ENCODE measurements at regions not wholly inside any gene's neighbourhood (a gene's known extent, or its start where the extent isn't known, plus 50 kb on each side); places are given as distances from the start of the nearest gene placed in this dataset.

- Histone ChIP-seq H3K27ac (ENCODE audit: low read depth, low read length) (no peak overlapping the region), H3K4me1 (ENCODE audit: insufficient read depth, low read length) (no peaks in the 10 kb centered on the region), H3K36me3 (ENCODE audit: insufficient read depth, low read length) (no peaks in the 10 kb centered on the region), H3K9me3 (ENCODE audit: control insufficient read depth in 1 of 2, low read length in 2 of 2) (no peaks in the 10 kb centered on the region), H3K27me3 (ENCODE audit: insufficient read depth, low read length) (no peaks in the 10 kb centered on the region), H3K4me3 (ENCODE audit: low read length in 2 of 2) (no peak overlapping the region)
- intact Hi-C loops (cut with micrococcal nuclease), result no loop called here
- no peak overlapping the region for H3K27ac Mint-ChIP-seq
- H3K4me3 Mint-ChIP-seq, result no peak overlapping the region
- ChIA-PET CTCF (ENCODE audit: partially characterized antibody) (no interaction called here), POLR2A (ENCODE audit: partially characterized antibody) (no interaction called here)
- no peaks in the 10 kb centered on the region for H3K27me3 Mint-ChIP-seq
- no peak for DNase-seq
- H3K4me1 Mint-ChIP-seq, result no peaks in the 10 kb centered on the region
- H3K9me3 Mint-ChIP-seq, result no peaks in the 10 kb centered on the region
- H3K36me3 Mint-ChIP-seq, result no peaks in the 10 kb centered on the region
These were observed 101.0 kb upstream of the TNS3 start for GRCh38 chr7:47682874-47683273.

- Mint-ChIP-seq H3K4me1 (no peaks in the 10 kb centered on the region), H3K36me3 (no peaks in the 10 kb centered on the region), H3K27me3 (no peaks in the 10 kb centered on the region), H3K4me3 (no peak overlapping the region), H3K9me3 (peaks cover 0 to 3% (median 0%) of the 10 kb centered on the region in 8 donors), H3K27ac (no peak overlapping the region)
- intact Hi-C loops (cut with micrococcal nuclease), result no loop called here
- Histone ChIP-seq H3K27ac (ENCODE audit: low read depth, low read length) (no peak overlapping the region), H3K4me3 (ENCODE audit: low read length in 2 of 2) (no peak overlapping the region), H3K27me3 (ENCODE audit: insufficient read depth, low read length) (no peaks in the 10 kb centered on the region), H3K9me3 (ENCODE audit: control insufficient read depth in 1 of 2, low read length in 2 of 2) (no peaks in the 10 kb centered on the region), H3K4me1 (ENCODE audit: insufficient read depth, low read length) (no peaks in the 10 kb centered on the region), H3K36me3 (ENCODE audit: insufficient read depth, low read length) (no peaks in the 10 kb centered on the region)
- no peak for DNase-seq
- CTCF ChIA-PET (ENCODE audit: partially characterized antibody), result no interaction called here
- POLR2A ChIA-PET (ENCODE audit: partially characterized antibody), result no interaction called here
These were observed 99.4 kb upstream of the TNS3 start for GRCh38 chr7:47681249-47681810.

DNA sequence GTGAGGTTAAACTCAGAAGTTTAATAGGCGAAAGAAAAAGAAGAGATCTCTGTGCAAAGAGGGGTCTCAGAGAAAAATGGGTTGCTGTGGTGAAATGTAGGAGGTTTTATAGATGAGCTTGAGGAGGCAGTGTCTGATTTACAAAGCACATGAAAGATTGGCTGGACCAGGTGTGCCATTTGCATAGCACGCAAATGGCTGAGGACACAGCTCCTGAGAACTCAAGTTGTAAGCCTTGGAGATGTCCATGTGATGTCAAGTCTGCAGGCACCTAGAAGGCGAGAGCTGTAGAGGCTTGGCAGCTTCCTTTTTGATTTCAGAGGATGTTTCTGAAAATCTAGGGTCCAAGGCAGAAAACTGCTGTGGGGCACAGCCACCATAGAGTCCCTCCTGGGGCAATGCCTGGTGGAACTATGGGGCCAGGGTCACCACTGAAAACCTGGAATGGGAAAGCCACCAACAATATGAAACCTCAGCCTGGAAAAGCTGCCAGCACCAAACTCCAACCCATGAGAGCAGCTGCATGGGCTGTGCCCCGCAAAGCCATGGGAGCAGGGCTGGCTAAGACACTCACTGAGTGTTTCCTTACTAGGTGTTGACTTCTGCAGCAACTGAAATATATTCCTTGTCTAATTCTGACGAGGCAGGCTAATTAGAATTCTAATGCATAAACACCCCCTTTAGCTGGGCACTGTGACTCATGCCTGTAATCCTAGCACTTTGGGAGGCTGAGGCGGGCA is 96.9 kb upstream of the TNS3 start:
- CTCF ChIA-PET (ENCODE audit: partially characterized antibody), result no interaction called here
- H3K27ac Mint-ChIP-seq, result no peak overlapping the region

GRCh38 chr7:47677664-47678063 is 95.8 kb upstream of the TNS3 start:
- CTCF ChIA-PET (ENCODE audit: partially characterized antibody), result no interaction called here
- H3K4me3 ChIP-seq (ENCODE audit: low read length in 2 of 2), result no peak overlapping the region
- POLR2A ChIA-PET (ENCODE audit: partially characterized antibody), result no interaction called here
- Mint-ChIP-seq H3K36me3 (no peaks in the 10 kb centered on the region), H3K27me3 (no peaks in the 10 kb centered on the region), H3K4me3 (no peak overlapping the region), H3K27ac (no peak overlapping the region), H3K4me1 (no peaks in the 10 kb centered on the region), H3K9me3 (peaks cover 0 to 3% (median 0%) of the 10 kb centered on the region in 8 donors)
- H3K9me3 ChIP-seq (ENCODE audit: control insufficient read depth in 1 of 2, low read length in 2 of 2), result no peaks in the 10 kb centered on the region
- no peaks in the 10 kb centered on the region for H3K36me3 ChIP-seq (ENCODE audit: insufficient read depth, low read length)
- no peak overlapping the region for H3K27ac ChIP-seq (ENCODE audit: low read depth, low read length)
- no peak for DNase-seq
- intact Hi-C loops (cut with micrococcal nuclease), result no loop called here
- no peaks in the 10 kb centered on the region for H3K4me1 ChIP-seq (ENCODE audit: insufficient read depth, low read length)
- no peaks in the 10 kb centered on the region for H3K27me3 ChIP-seq (ENCODE audit: insufficient read depth, low read length)

More for the DNA sequence above, 96.9 kb upstream of the TNS3 start:
- no peaks in the 10 kb centered on the region for H3K4me1 Mint-ChIP-seq
- intact Hi-C loops (cut with micrococcal nuclease), result no loop called here
- no peaks in the 10 kb centered on the region for H3K27me3 ChIP-seq (ENCODE audit: insufficient read depth, low read length)
- DNase-seq, result no peak
- POLR2A ChIA-PET (ENCODE audit: partially characterized antibody), result no interaction called here
- no peaks in the 10 kb centered on the region for H3K27me3 Mint-ChIP-seq
- no peaks in the 10 kb centered on the region for H3K36me3 Mint-ChIP-seq
- no peak overlapping the region for H3K4me3 ChIP-seq (ENCODE audit: low read length in 2 of 2)
- no peaks in the 10 kb centered on the region for H3K36me3 ChIP-seq (ENCODE audit: insufficient read depth, low read length)
- no peak overlapping the region for H3K4me3 Mint-ChIP-seq
- H3K4me1 ChIP-seq (ENCODE audit: insufficient read depth, low read length), result no peaks in the 10 kb centered on the region
- H3K27ac ChIP-seq (ENCODE audit: low read depth, low read length), result no peak overlapping the region
- no peaks in the 10 kb centered on the region for H3K9me3 ChIP-seq (ENCODE audit: control insufficient read depth in 1 of 2, low read length in 2 of 2)
- H3K9me3 Mint-ChIP-seq, result peaks cover 0 to 3% (median 0%) of the 10 kb centered on the region in 8 donors

- peaks cover 0 to 3% (median 0%) of the 10 kb centered on the region in 8 donors for H3K9me3 Mint-ChIP-seq
- CTCF ChIA-PET (ENCODE audit: partially characterized antibody), result no interaction called here
These were observed 95.2 kb upstream of the TNS3 start for GRCh38 chr7:47677093-47677492.

DNA sequence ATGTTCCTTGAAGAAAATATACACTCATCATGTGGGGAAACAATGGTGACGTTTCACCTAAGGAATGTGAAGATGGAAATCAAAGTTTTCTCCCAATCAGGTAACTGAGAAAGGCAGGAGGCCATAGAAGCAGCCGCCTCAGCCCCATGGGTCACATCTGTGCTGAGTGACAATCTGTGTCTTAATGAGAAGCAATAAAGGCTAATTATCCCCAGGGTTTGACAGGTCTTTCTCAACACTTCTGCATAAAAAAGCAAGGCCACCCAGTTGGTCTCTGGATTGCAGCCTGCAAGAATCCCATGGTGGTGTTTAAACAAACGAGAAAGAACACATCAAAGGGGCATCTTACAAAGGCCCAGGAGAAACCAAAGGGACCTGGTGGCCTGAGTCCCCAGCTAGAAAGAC is 91.1 kb upstream of the TNS3 start:
- no peaks in the 10 kb centered on the region for H3K27me3 Mint-ChIP-seq
- no peaks in the 10 kb centered on the region for H3K4me1 Mint-ChIP-seq
- H3K36me3 Mint-ChIP-seq, result no peaks in the 10 kb centered on the region
- DNase-seq, result no peak
- intact Hi-C loops (cut with micrococcal nuclease), result no loop called here
- H3K9me3 Mint-ChIP-seq, result peaks cover 0 to 3% (median 0%) of the 10 kb centered on the region in 8 donors
- Histone ChIP-seq H3K27me3 (ENCODE audit: insufficient read depth, low read length) (no peaks in the 10 kb centered on the region), H3K36me3 (ENCODE audit: insufficient read depth, low read length) (no peaks in the 10 kb centered on the region), H3K4me3 (ENCODE audit: low read length in 2 of 2) (no peak overlapping the region), H3K4me1 (ENCODE audit: insufficient read depth, low read length) (no peaks in the 10 kb centered on the region), H3K9me3 (ENCODE audit: control insufficient read depth in 1 of 2, low read length in 2 of 2) (no peaks in the 10 kb centered on the region), H3K27ac (ENCODE audit: low read depth, low read length) (no peak overlapping the region)
- no peak overlapping the region for H3K27ac Mint-ChIP-seq
- H3K4me3 Mint-ChIP-seq, result no peak overlapping the region
- POLR2A ChIA-PET (ENCODE audit: partially characterized antibody), result no interaction called here
- CTCF ChIA-PET (ENCODE audit: partially characterized antibody), result no interaction called here

More at GRCh38 chr7:47677093-47677492, 95.2 kb upstream of the TNS3 start:
- H3K27me3 ChIP-seq (ENCODE audit: insufficient read depth, low read length), result no peaks in the 10 kb centered on the region
- Mint-ChIP-seq H3K4me1 (no peaks in the 10 kb centered on the region), H3K4me3 (no peak overlapping the region), H3K36me3 (no peaks in the 10 kb centered on the region), H3K27ac (no peak overlapping the region), H3K27me3 (no peaks in the 10 kb centered on the region)
- DNase-seq, result no peak
- H3K4me1 ChIP-seq (ENCODE audit: insufficient read depth, low read length), result no peaks in the 10 kb centered on the region
- H3K4me3 ChIP-seq (ENCODE audit: low read length in 2 of 2), result no peak overlapping the region
- H3K36me3 ChIP-seq (ENCODE audit: insufficient read depth, low read length), result no peaks in the 10 kb centered on the region
- POLR2A ChIA-PET (ENCODE audit: partially characterized antibody), result no interaction called here
- intact Hi-C loops (cut with micrococcal nuclease), result no loop called here
- no peaks in the 10 kb centered on the region for H3K9me3 ChIP-seq (ENCODE audit: control insufficient read depth in 1 of 2, low read length in 2 of 2)
- no peak overlapping the region for H3K27ac ChIP-seq (ENCODE audit: low read depth, low read length)

DNA sequence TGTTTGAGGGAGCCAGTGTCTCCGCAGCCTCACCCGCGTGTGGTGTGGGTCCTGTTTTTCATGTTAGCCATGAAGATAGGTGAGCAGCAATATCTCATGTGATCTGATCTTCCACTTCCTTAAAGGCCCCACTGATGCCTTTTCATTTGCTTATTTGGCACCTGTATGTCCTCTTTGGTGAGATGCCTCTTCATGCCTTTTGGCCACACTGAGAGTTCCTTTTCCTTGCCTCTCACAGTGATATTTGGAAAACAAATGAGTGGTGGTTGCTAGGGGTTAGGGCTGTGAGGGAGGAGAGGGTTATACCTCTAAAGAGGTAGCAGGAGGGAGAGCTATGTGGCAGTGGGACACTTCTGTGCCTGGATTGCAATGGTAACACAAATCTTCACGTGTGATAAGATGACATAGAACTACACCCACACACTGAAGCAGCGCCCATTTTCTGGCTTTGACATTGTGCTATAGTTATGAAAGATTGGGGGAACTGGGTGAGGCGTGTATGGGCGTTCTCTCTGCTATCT is 90.4 kb upstream of the TNS3 start:
- Mint-ChIP-seq H3K4me1 (no peaks in the 10 kb centered on the region), H3K9me3 (peaks cover 0 to 3% (median 0%) of the 10 kb centered on the region in 8 donors), H3K36me3 (no peaks in the 10 kb centered on the region), H3K27ac (no peak overlapping the region), H3K4me3 (no peak overlapping the region), H3K27me3 (no peaks in the 10 kb centered on the region)
- no peak overlapping the region for H3K27ac ChIP-seq (ENCODE audit: low read depth, low read length)
- ChIA-PET POLR2A (ENCODE audit: partially characterized antibody) (no interaction called here), CTCF (ENCODE audit: partially characterized antibody) (no interaction called here)
- intact Hi-C loops (cut with micrococcal nuclease), result no loop called here
- no peaks in the 10 kb centered on the region for H3K36me3 ChIP-seq (ENCODE audit: insufficient read depth, low read length)
- H3K9me3 ChIP-seq (ENCODE audit: control insufficient read depth in 1 of 2, low read length in 2 of 2), result no peaks in the 10 kb centered on the region
- no peaks in the 10 kb centered on the region for H3K27me3 ChIP-seq (ENCODE audit: insufficient read depth, low read length)
- H3K4me3 ChIP-seq (ENCODE audit: low read length in 2 of 2), result no peak overlapping the region
- no peak for DNase-seq
- H3K4me1 ChIP-seq (ENCODE audit: insufficient read depth, low read length), result no peaks in the 10 kb centered on the region
